C4-2B (cell line): ENCODE measurements at regions not wholly inside any gene's neighbourhood (a gene's known extent, or its start where the extent isn't known, plus 50 kb on each side); places are given as distances from the start of the nearest gene placed in this dataset.

Experiments
- H3K27ac ChIP-seq: fragments of 450-650 bp; 2 replicates; pipeline ENCODE4 v1.5.1; 2017
- ZFX ChIP-seq: fragments of 450-650 bp; IDR thresholded peaks from 2 replicates; pipeline ENCODE4 v1.6.1; 2017
- TF ChIP-seq, protein P1 (sequence below): fragments of 450-650 bp; conservative IDR thresholded peaks from 2 replicates; pipeline ENCODE4 v1.5.1; 2017; ENCODE audit warnings: mild to moderate bottlenecking

DNA sequence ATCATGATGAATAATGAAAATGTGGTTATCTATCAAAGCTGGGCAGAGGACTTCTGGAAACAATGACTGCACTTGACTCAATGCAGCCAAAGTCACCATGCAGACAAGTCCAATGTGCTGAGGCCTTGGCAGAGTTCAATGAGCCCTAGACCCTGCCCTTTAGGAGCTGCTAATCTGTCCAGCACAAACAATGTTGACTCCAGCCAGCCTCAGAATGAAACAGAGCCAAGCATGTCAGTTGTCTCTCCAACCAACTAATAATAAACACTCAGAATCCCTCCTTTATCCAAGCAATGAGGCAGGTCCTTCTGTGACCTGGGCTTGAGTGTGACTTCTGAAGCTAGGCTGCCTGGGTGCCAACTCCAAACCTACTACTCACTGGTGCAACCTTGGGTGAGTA is 270.6 kb downstream of the BCL11A start:
- TF ChIP-seq ZFX: no peak
- TF ChIP-seq, protein P1, sequence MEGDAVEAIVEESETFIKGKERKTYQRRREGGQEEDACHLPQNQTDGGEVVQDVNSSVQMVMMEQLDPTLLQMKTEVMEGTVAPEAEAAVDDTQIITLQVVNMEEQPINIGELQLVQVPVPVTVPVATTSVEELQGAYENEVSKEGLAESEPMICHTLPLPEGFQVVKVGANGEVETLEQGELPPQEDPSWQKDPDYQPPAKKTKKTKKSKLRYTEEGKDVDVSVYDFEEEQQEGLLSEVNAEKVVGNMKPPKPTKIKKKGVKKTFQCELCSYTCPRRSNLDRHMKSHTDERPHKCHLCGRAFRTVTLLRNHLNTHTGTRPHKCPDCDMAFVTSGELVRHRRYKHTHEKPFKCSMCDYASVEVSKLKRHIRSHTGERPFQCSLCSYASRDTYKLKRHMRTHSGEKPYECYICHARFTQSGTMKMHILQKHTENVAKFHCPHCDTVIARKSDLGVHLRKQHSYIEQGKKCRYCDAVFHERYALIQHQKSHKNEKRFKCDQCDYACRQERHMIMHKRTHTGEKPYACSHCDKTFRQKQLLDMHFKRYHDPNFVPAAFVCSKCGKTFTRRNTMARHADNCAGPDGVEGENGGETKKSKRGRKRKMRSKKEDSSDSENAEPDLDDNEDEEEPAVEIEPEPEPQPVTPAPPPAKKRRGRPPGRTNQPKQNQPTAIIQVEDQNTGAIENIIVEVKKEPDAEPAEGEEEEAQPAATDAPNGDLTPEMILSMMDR: no peak
- H3K27ac ChIP-seq: no peak overlapping the region

DNA sequence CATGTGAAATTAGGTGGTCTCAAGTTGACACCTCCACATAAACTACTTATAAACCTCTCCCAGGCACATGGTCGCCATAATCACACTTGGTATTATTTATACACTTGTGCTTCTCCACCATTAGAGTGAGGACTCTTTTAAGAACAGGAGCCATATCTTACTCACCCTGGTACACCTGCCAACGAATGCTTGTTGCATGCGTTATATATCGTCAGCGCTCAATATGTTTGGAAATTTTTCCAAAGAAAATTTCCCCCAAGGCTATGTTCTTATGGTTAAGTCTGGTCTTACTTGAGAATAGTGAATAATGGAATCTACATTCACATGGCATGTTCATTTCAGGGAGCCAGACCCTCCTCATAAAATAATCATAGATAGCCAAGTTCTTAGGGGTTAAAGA is 271.7 kb downstream of the BCL11A start:
- TF ChIP-seq ZFX: no peak
- TF ChIP-seq, protein P1: no peak
- H3K27ac ChIP-seq: no peak overlapping the region

DNA sequence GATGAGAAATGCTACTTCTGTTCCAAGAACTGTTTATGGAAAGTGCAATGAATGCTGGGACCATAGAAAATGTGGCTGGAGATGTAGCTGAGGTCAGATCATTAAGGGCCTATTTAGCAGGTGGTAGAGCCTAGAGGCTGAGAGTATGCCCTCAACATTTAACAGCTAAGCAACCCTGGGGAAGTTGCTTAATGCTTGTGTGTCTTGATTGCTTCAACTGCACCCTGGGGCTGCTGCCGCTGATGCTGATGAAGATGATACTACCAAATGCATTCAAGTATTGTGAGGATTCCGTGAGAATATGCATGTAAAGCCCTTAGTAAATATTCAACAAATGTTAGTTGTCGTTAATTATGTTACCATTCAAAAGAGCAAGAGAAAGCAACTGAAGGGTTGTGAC is 273.2 kb downstream of the BCL11A start:
- H3K27ac ChIP-seq: no peak overlapping the region

DNA sequence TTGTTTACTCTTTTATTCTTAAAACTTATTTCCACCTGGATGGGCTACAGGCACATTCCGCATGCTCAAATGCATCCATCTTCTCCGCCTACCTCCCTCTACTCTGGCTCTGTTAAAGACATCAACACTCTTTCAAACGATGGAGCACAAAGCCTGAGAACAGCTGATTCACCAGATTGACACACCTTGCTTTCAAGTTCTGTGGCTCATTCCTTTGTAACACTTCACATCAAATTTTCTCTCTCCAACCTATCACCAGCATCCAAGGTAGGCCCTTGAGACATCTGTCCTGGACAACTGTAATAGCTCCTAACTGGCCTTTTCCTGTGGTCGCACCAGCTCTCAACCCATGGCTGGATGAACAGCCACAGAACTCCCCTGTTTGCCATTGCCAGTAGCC is 274.5 kb downstream of the BCL11A start:
- H3K27ac ChIP-seq: no peak overlapping the region
- TF ChIP-seq, protein P1: no peak
- no peak for TF ChIP-seq ZFX

More for the DNA sequence above, 273.2 kb downstream of the BCL11A start:
- TF ChIP-seq, protein P1: no peak
- TF ChIP-seq ZFX: no peak

DNA sequence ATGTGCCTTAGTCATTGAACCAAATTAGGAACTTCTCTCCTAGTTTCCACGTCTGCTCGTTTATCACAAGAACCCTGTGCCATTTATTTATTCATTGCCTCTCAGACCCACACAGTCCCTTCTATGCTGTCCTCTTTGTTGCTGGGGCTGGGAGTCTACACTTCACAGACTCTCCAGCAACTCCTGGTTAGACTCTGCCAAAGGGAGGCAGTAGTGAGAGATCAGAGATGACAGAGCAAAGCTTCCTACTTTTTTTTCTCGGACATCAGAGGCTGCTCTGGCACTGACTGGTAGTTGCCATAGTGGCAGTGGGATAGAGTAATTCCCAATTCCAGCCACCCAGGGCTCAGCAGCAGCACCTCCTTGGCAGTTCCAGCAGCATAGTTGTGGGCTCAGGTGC is 277.5 kb downstream of the BCL11A start:
- TF ChIP-seq, protein P1: no peak
- TF ChIP-seq ZFX: no peak
- H3K27ac ChIP-seq: no peak overlapping the region

DNA sequence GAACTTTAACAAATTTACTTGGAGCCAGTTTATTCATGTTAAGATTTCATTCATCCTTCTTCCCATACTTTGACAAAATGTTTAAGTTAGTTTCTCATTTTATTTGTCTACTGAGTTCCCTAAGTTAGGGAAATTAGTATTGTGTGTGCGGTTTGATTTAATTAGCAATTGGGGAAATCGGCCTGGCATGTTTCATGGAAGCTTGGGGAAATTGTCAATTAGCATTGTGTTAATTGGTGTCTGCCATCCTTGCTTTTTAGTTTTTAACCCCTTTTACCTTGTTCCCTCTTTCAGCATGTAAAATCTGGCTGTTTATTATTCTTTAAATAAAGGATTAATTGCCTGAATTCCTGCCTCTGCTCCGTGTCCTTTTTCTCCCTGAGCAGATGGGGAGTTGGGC is 279.6 kb downstream of the BCL11A start:
- no peak for TF ChIP-seq ZFX
- TF ChIP-seq, protein P1: no peak
- H3K27ac ChIP-seq: no peak overlapping the region

DNA sequence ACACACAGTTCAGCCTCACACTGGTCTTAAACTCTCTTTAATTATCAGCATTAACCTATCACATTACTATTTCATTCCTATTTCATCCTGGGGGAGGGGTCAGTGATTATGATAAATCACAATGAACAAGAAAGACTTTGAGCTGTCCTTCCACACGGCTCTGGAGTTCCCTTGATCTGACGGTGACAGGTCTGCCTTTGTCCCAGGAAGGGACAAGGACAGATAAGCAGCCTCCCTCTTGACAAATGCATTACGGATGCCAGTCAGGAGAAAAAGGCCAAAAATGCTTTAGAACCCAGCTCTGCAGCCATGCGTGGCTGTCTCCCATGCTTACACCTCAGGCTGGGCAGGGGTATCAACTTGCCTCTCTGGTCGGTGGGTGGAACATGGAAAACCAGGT is 281.7 kb downstream of the BCL11A start:
- TF ChIP-seq ZFX: no peak
- TF ChIP-seq, protein P1: no peak
- no peak overlapping the region for H3K27ac ChIP-seq
